ENCODE measurements at regions not wholly inside any gene's neighbourhood (a gene's known extent, or its start where the extent isn't known, plus 50 kb on each side); places are given as distances from the start of the nearest gene placed in this dataset.
A peak's percentile ranks its signal among the peaks of the same experiment; 100 is the strongest.

DNA sequence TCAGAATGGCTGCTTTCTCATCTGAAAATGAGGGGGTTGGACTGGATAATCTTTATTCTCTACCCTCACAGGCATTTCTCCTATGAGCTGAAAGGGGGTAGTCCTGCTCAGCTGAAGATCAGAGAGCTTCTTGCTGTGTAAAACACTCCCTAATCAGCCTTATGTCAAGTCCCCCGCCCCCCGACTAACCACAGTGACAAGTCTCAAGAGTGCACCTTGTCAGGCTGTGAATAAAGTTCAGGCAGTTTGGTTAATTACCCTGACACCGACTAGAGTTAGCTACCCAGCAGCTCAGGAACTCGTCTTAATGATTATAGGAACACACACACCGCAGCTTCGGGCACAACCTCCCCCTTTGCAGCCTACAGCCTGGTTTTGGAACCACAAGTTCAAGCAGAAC is 513.7 kb downstream of the RPS24 start:
- no peak overlapping the region for H3K27ac Mint-ChIP-seq
- ATAC-seq (no peak), DNase-seq (peak; percentile 25)
- ChIA-PET CTCF (no interaction called here), POLR2A (no interaction called here)
- H3K4me1 Mint-ChIP-seq = peaks cover 3% of the 10 kb centered on the region
- H3K36me3 Mint-ChIP-seq (ENCODE audit: low read depth) = no peaks in the 10 kb centered on the region
- H3K27me3 Mint-ChIP-seq = peaks cover 5% of the 10 kb centered on the region
- H3K4me3 Mint-ChIP-seq = no peak overlapping the region
- H3K9me3 Mint-ChIP-seq (ENCODE audit: low read depth) = no peaks in the 10 kb centered on the region
- intact Hi-C loops (cut with DNase I, micrococcal nuclease) = no loop called here

DNA sequence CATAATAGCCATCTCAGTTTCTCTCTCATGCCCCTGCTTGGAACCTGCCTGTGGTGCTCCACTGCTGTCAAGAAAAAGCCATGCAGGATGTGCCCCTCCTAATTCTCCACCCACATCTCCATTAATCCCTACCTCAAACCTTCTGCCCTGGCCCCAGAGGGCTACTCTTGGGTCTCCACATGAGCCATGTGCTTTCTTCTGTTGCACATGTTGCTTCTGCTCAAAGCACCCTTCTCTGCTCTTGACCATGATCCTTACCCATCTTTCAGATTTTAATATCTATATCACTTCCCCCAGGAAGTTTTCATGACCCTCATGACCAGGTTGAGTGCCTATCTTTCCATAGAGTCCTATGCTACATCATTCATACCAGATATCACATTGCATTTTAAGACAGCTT is 514.2 kb downstream of the RPS24 start:
- POLR2A ChIA-PET = no interaction called here
- intact Hi-C loops (cut with DNase I, micrococcal nuclease) = no loop called here
- peaks cover 3% of the 10 kb centered on the region for H3K4me1 Mint-ChIP-seq
- ATAC-seq = no peak
- CTCF ChIA-PET = no interaction called here
- DNase-seq = no peak
- no peaks in the 10 kb centered on the region for H3K36me3 Mint-ChIP-seq (ENCODE audit: low read depth)
- H3K27me3 Mint-ChIP-seq = peaks cover 5% of the 10 kb centered on the region
- no peak overlapping the region for H3K27ac Mint-ChIP-seq
- no peaks in the 10 kb centered on the region for H3K9me3 Mint-ChIP-seq (ENCODE audit: low read depth)
- H3K4me3 Mint-ChIP-seq = no peak overlapping the region

DNA sequence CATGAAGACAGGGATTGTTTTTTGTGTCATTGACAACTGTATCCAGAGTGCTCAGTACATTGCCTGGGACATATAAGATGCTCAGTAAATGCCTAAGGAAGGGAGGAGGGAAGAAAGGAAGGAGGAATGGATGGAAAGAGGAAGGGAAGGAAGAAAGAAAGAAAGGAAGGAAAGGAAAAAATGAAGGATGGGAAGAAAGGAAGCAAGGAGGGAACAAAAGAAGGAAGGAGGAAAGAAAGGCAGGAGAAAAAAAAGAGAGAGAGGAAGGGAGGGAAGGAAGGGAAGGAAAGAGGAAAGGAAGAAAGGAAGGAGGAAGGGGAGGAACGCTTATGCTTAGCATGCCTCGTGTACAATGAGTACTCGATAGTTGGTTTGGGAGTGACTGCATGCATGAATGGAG is 514.7 kb downstream of the RPS24 start:
- CTCF ChIA-PET = no interaction called here
- intact Hi-C loops (cut with DNase I, micrococcal nuclease) = no loop called here
- DNase-seq = no peak
- no peak overlapping the region for H3K27ac Mint-ChIP-seq
- peaks cover 5% of the 10 kb centered on the region for H3K27me3 Mint-ChIP-seq
- H3K4me3 Mint-ChIP-seq = no peak overlapping the region
- ATAC-seq = no peak
- POLR2A ChIA-PET = no interaction called here
- no peaks in the 10 kb centered on the region for H3K36me3 Mint-ChIP-seq (ENCODE audit: low read depth)
- peaks cover 3% of the 10 kb centered on the region for H3K4me1 Mint-ChIP-seq
- no peaks in the 10 kb centered on the region for H3K9me3 Mint-ChIP-seq (ENCODE audit: low read depth)

DNA sequence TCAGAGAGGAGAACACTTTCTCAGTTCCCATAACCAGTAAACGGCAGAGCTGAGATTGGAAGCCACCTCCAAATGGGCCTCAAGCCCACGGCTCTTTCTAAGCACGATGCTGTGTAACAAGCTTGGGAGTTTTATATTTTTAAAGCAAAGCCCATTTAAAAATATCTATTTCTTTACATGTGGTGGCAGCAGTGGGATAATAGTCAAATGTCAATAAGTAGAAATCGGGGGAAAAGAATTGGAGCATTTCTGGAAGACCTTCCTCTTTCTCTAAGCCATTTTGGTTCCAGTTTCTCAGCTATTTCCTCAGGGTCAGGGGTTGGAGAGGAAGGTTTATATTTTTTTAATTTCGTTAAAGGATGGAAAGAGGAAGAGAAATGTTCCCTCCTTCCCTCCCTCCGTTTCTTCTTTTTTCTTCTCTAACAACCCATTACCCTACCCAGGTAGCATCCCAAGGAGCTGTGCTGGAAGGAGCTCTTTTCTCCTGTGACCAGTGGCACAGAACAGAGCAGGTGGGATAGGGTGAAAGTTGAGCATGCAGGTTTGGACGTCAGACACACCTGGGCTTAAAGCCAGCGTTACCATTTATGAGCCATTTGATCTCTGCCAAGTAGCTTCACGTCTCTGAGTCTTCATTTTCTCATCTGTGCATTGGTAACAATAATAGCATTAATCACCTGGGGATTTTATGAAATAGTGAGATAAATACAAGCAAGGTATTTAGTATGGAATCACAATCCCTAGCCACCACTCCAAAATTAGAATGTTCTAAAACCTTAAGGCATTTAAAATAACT is 515.7 kb downstream of the RPS24 start:
- H3K4me3 Mint-ChIP-seq = no peak overlapping the region
- intact Hi-C loops (cut with DNase I, micrococcal nuclease) = no loop called here
- H3K9me3 Mint-ChIP-seq (ENCODE audit: low read depth) = peaks cover 2% of the 10 kb centered on the region
- H3K4me1 Mint-ChIP-seq = peaks cover 3% of the 10 kb centered on the region
- no peaks in the 10 kb centered on the region for H3K36me3 Mint-ChIP-seq (ENCODE audit: low read depth)
- DNase-seq = no peak
- CTCF ChIA-PET = interaction anchor here (0.7 kb wide), 1 partner anchor 503 kb away, joined by 3 read pairs; no protein-coding TSS in a partner anchor
- no peak overlapping the region for H3K27ac Mint-ChIP-seq
- POLR2A ChIA-PET = no interaction called here
- no peak for ATAC-seq
- H3K27me3 Mint-ChIP-seq = peaks cover 5% of the 10 kb centered on the region

DNA sequence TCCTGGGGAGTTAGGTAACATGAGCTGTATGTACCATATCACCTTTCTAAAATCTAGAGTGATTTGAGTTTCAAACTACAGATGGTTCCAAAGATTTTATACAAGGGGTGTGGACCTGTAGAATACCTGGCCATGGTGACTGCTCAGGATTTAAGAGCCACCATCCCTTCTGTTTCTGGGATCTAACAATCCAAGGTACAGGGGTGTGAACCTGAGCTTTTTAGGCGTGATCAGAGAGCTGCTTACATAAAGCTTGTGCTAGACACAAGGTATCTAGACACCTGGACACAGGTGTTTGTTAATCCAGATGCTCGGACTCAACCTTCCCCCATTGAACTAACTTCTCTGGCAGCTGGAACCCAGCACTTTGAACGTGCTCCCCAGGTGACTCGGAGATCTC is 516.4 kb downstream of the RPS24 start:
- Mint-ChIP-seq H3K4me3 (no peak overlapping the region), H3K27ac (no peak overlapping the region), H3K27me3 (peaks cover 5% of the 10 kb centered on the region), H3K9me3 (ENCODE audit: low read depth) (peaks cover 7% of the 10 kb centered on the region), H3K36me3 (ENCODE audit: low read depth) (no peaks in the 10 kb centered on the region), H3K4me1 (peaks cover 3% of the 10 kb centered on the region)
- ATAC-seq (no peak), DNase-seq (no peak)
- intact Hi-C loops (cut with DNase I, micrococcal nuclease) = no loop called here
- CTCF ChIA-PET = interaction anchor here (0.7 kb wide), 2 partner anchors 196 to 503 kb away, joined by 3 read pairs; no protein-coding TSS in a partner anchor
- POLR2A ChIA-PET = no interaction called here

DNA sequence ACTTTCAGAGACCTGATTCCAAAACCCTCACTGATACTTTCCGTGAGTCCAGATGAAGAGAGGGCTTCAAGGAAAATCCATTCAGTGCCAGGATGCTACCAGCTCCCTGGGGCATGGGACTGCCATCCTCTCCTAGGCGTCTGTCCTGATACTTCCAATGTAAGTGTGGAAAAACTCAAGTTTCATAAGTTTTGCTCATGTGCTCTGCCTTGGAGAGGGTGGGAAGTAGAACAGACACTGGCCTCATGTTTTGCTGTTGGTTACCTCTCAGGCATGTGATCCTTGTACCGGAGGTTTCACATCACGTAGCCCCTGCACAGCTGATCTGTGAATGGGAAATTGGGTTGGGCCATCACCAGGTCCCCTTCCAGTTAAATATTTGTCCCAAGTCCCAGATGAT is 517.1 kb downstream of the RPS24 start:
- no peaks in the 10 kb centered on the region for H3K36me3 Mint-ChIP-seq (ENCODE audit: low read depth)
- H3K27ac Mint-ChIP-seq = no peak overlapping the region
- no peak for DNase-seq
- ChIA-PET POLR2A (no interaction called here), CTCF (interaction anchor here (0.7 kb wide), 1 partner anchor 195 kb away, joined by 3 read pairs; no protein-coding TSS in a partner anchor)
- peaks cover 3% of the 10 kb centered on the region for H3K4me1 Mint-ChIP-seq
- H3K9me3 Mint-ChIP-seq (ENCODE audit: low read depth) = peaks cover 7% of the 10 kb centered on the region
- intact Hi-C loops (cut with DNase I, micrococcal nuclease) = no loop called here
- H3K4me3 Mint-ChIP-seq = no peak overlapping the region
- peaks cover 5% of the 10 kb centered on the region for H3K27me3 Mint-ChIP-seq
- ATAC-seq = no peak

DNA sequence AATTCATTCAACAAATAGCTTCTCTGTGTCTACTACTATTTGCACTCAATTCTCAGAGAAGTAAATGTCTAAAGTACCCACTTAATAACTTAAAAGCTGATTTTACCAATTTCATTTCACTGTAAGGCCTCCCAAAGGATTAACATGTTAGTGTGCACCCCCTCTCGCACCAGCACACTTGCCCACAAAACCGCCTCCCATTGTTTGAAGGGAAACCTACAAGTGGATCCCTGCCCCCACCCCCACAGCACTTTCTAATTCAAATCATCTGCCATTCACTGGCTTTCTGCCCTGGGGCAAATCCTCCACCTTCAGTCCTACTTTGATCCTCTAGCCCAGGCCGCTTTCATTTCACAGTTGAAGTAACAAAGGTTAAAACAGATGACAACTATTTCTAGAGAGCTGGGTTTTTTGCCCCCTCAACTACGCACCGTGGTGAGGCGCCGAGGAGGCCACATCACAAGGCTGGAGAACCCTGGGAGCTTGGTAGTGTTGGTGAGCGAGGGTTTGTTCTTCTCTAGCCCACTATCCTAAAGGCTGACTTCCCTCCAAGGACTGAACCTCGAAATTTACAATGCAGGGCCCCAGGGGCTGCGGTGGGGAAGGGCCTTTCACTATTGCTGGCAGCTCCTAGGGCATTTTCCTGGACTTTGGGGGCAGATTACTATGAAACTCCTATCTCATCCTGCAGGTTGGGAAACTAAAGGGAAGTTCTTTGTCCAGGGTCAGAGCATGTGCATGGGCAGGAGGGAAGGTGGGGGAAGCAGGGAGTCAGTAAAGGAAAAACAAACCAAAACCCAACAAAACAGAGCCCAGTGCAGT is 517.4 kb upstream of the ZMIZ1 start:
- intact Hi-C loops (cut with DNase I, micrococcal nuclease) = no loop called here
- ATAC-seq (no peak), DNase-seq (no peak)
- Mint-ChIP-seq H3K36me3 (ENCODE audit: low read depth) (no peaks in the 10 kb centered on the region), H3K9me3 (ENCODE audit: low read depth) (peaks cover 7% of the 10 kb centered on the region), H3K27me3 (peaks cover 5% of the 10 kb centered on the region), H3K4me3 (no peak overlapping the region), H3K27ac (peak overlapping the region; percentile 17), H3K4me1 (peaks cover 3% of the 10 kb centered on the region)
- POLR2A ChIA-PET = no interaction called here
- CTCF ChIA-PET = no interaction called here

DNA sequence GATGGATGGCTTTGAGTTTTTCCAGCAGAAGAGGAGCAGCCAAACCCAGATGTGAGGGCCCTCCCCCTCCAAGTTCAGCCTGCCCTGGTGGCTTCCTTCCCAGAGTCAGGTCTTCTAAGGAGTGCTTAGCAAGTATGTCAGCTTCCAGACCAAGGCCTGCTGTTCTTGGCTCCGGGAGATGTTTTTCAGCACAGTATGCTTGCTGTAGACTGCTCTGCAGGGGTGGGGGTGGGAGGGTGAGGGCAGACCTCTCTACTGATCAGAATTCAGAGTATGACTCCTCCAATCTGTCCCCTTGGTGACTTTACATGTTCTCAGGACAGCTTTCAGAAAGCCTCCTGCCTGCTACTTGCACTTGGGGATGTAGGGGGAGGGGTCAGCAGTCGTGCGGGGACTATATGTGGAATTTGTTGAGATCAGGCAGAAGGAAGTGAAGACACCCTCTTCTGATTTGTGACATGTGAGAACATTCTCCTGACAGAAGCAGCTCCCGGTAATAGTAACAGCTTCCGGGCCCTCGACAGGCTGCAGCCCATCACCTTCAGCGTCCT is 516.4 kb upstream of the ZMIZ1 start:
- POLR2A ChIA-PET = no interaction called here
- CTCF ChIA-PET = no interaction called here
- ATAC-seq = no peak

DNA sequence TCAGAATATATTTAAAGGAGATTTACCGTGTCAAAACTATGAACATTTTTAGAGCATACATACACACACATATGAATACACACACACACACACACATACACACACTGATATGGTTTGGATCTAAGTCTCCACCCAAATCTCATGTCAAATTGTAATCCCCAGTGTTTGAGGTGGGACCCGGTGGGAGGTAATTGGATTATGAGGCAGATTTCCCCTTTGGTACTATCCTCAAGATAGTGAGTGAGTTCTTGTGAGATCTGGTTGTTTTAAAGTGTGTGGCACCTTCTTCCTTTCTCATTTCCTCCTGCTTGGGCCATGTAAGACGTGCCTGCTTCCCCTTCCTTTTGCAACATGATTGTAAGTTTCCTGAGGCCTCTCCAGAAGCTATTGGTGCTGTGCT is 515.0 kb upstream of the ZMIZ1 start:
- Mint-ChIP-seq H3K4me1 (peaks cover 3% of the 10 kb centered on the region), H3K27ac (no peak overlapping the region)

More for the DNA sequence above, 516.4 kb upstream of the ZMIZ1 start:
- DNase-seq = no peak
- intact Hi-C loops (cut with DNase I, micrococcal nuclease) = no loop called here
- Mint-ChIP-seq H3K4me1 (peaks cover 3% of the 10 kb centered on the region), H3K27ac (no peak overlapping the region), H3K36me3 (ENCODE audit: low read depth) (no peaks in the 10 kb centered on the region), H3K9me3 (ENCODE audit: low read depth) (peaks cover 7% of the 10 kb centered on the region), H3K4me3 (no peak overlapping the region), H3K27me3 (peaks cover 5% of the 10 kb centered on the region)

DNA sequence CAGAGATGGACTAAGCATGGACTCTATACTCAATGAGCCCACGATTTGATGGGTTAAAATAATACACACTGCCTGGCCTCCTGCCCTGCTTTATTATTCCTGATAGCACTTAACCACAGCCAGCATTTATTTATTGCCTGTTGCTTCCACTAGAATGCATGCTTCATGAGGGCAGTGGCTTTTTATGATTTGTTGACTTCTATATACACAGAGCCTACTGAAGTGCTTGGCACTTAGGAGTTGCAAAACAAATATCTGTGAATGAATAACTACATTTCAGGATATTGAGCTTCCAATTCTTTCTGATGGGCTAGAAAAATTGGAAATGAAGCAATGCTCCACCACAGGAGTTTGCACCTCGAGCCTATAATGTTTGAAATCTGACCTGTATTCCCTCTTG is 513.6 kb upstream of the ZMIZ1 start:
- CTCF ChIA-PET = no interaction called here
- Mint-ChIP-seq H3K9me3 (ENCODE audit: low read depth) (peaks cover 7% of the 10 kb centered on the region), H3K27ac (no peak overlapping the region), H3K36me3 (ENCODE audit: low read depth) (no peaks in the 10 kb centered on the region), H3K4me3 (no peak overlapping the region), H3K27me3 (peaks cover 2% of the 10 kb centered on the region), H3K4me1 (peaks cover 3% of the 10 kb centered on the region)
- intact Hi-C loops (cut with DNase I, micrococcal nuclease) = no loop called here
- no peak for DNase-seq
- ATAC-seq = no peak
- POLR2A ChIA-PET = no interaction called here

More for the DNA sequence above, 515.0 kb upstream of the ZMIZ1 start:
- CTCF ChIA-PET = no interaction called here
- peaks cover 7% of the 10 kb centered on the region for H3K9me3 Mint-ChIP-seq (ENCODE audit: low read depth)
- DNase-seq = no peak
- POLR2A ChIA-PET = no interaction called here
- H3K4me3 Mint-ChIP-seq = no peak overlapping the region
- no peak for ATAC-seq
- peaks cover 2% of the 10 kb centered on the region for H3K27me3 Mint-ChIP-seq
- no peaks in the 10 kb centered on the region for H3K36me3 Mint-ChIP-seq (ENCODE audit: low read depth)
- intact Hi-C loops (cut with DNase I, micrococcal nuclease) = no loop called here

DNA sequence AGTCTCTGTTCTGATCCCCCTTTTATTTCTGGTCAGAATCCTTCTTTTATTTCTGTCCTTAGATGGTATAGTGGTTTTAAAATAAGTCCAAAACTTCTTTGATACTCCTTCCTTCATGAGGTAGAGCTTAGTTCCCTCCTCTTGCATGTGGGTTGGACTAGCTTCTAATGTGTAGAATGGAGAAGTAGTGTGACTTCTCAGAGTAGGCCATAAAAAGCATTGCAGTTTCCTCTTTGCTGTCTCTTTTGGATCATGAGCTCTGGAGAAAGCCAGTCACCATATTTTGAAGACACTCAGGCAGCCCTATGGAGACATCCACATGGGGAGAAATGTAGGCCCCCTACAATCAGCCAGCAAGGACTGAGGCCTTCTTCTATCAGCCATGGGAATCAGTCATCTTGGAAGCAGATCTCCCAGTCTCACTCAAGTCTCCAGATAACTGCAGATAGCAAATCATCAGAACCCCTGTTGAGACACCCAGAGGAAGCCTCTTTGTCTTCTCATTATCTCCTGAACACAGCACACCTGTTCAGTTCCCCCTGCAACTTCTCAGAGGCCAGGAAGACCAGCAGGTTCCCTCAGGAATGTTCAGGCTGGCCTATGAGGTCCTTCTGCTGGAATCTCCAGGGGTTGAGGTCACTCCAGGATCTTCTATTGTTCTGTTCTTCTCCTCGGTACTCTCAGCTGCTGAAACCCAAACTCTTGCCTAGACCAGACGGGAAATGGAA is 511.9 kb upstream of the ZMIZ1 start:
- Mint-ChIP-seq H3K27me3 (no peaks in the 10 kb centered on the region), H3K27ac (no peak overlapping the region), H3K9me3 (ENCODE audit: low read depth) (peaks cover 7% of the 10 kb centered on the region), H3K36me3 (ENCODE audit: low read depth) (no peaks in the 10 kb centered on the region), H3K4me1 (no peaks in the 10 kb centered on the region), H3K4me3 (no peak overlapping the region)
- DNase-seq (no peak), ATAC-seq (no peak)
- POLR2A ChIA-PET = no interaction called here
- intact Hi-C loops (cut with DNase I, micrococcal nuclease) = no loop called here
- CTCF ChIA-PET = no interaction called here

Data from activated CD4-positive, alpha-beta T cell treated with anti-CD3 and anti-CD28 coated beads for 36 hours (primary cell).